Astrocyte (in vitro differentiated cells and primary cell): ENCODE measurements at regions not wholly inside any gene's neighbourhood (a gene's known extent, or its start where the extent isn't known, plus 50 kb on each side); places are given as distances from the start of the nearest gene placed in this dataset.

ENCODE experiments used
- CTCF ChIP-seq: IDR thresholded peaks from 2 replicates; pipeline ENCODE4 v1.5.1; 2011; ENCODE audit warnings: low read depth, mild to moderate bottlenecking, inconsistent platforms, low read length, moderate library complexity; ENCODE audit not compliant: insufficient read depth
- EZH2 ChIP-seq: IDR thresholded peaks from 2 replicates; pipeline ENCODE4 v1.6.1; 2012; ENCODE audit warnings: mild to moderate bottlenecking, low read length, inconsistent platforms; ENCODE audit not compliant: insufficient read depth

- no peak for TF ChIP-seq CTCF
- TF ChIP-seq EZH2, result no peak
Measured at GRCh38 chr15:53208751-53209150, 418.6 kb upstream of the ONECUT1 start.
